CD4-positive, alpha-beta T cell treated with Interleukin-15 for 4 hours (primary cell): ENCODE measurements at regions not wholly inside any gene's neighbourhood (a gene's known extent, or its start where the extent isn't known, plus 50 kb on each side); places are given as distances from the start of the nearest gene placed in this dataset.
"Not testable (repeated sequence)": the region's sequence is repeated elsewhere in the genome, so short reads cannot be mapped to it uniquely, and the experiment has no call there.

Experiments
- DNase-seq: peaks from one replicate; pipeline ENCODE4 v3.0.0-alpha.2; 2020; ENCODE audit warnings: low spot score

DNA sequence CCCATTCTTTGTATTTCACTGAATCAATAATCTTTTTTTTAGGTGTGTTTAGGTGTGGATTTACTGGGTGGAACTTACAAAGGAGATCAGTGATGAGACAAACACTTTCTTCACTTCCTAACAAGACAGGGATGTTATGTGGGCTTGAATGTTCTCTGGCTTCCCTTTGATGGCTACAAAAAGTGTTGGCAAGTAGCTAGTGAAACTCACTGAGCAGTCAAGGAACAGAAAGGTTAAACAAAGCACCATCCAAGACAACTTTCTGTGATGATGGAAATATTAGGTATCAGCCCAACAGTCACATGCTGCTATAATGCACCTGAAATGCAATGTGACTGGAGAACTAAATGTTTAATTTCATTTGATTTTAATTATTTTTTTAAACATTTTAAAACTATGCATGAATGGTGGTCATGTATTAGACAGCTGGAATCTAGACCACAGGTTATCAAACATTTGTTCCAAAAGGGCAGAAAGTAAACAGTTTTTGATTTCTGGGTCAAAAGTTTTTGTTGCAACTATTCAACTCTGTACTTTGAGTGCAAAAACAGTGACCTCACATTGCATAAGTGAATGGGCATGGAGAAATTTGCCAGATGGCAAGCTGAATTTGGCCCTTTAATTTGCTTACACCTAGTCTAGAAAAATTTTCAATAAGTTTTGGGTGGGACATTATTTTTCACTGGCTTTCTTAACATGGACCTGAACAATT, 1272.7 kb upstream of the TMEFF2 start:
- no peak for DNase-seq

DNA sequence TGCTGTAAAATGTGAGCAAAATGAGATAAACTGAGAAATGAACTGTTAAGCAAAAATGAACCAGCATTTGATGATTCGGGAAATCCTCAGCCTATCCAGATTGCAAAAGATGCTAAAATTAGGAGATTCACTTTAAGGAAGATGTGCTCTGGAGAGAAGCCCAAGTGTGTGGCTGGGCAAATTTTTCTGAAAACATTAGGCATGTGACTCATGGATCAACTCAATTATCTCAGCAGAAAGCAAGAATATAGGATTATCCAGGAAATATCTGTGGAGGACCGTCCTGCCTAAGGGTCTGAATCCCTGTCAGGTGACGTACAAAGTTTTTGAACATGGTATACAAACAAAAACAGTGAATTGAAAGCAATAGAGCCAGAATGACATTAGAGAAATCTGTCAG, 1268.3 kb upstream of the TMEFF2 start:
- DNase-seq, result no peak

DNA sequence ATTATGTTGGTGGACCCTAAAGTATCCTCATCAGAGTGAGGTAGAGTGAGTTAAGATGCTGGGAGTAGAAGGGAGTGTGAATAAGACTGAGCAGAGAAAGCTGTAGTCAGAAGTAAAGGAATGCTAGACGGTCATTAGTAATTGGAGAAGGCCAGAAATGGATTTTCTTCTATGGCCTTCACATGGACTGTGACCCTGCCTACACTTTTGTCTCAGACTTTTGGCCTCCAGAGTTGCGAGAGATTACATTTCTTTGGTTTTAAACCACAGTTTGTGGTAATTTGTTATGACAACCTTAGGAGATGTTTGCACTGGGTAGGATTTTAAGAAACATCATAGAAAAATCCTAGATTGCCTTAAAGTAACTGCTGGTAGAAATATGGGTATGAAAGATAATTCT, 1267.7 kb upstream of the TMEFF2 start:
- DNase-seq, result no peak

DNA sequence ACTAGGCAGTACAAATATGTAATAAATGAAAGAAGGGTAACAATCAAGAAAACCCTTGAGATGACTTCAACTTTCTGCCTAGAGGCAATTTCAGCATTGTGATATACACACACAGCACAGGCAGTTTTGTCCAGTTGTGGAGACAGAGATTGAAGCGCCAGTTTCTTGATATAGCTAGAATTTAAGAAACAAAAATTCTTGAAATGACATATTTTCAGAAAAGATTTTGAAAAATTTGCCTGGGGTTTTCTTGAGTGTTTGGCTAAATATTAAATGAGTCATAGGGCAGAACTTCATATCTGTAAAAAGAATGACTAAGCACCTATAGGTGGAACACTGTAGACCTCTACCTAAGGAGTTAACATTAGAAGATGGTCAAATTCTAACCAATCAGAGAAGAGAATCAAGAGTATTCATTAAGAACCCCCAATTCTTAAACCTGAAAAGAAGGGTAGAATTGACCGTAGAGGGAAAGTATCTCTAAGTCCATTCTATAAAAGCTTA, 1266.8 kb upstream of the TMEFF2 start:
- no peak for DNase-seq

DNA sequence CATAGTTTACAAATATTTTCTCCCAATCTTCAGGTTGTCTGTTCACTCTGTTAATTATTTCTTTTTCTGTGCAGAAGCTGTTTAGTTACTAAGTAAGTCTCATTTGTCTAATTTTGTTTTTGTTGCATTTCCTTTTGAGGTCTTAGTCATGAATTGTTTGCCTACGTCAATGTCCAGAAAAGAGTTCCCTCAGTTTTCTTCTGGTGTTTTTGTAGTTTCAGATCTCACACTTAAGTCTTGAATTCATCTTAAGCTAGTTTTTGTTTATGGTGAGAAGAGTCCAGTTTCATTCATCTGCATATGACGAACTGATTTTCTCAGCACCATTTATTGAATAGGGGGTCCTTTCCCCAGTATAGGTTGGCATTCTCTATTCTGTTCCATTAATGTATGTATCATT, 1252.2 kb upstream of the TMEFF2 start:
- DNase-seq, result no peak

DNA sequence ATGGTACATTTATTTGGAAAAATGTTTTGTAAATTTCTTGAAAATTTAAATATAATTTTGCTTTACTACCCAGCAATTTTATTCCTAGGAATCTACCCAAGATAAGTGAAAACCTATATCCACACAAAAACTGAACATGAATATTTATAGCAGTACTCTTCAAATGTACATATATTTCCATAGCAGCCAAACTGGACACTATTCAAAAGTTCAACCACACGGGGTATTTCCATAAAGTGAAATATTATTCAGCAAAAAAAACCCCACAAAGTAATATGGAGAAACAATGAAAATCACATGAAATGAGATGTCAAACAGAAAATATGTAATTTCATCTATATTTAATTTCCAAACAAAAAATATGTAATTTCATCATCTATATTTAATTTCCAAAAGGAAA, 1247.6 kb upstream of the TMEFF2 start:
- DNase-seq, result no peak

DNA sequence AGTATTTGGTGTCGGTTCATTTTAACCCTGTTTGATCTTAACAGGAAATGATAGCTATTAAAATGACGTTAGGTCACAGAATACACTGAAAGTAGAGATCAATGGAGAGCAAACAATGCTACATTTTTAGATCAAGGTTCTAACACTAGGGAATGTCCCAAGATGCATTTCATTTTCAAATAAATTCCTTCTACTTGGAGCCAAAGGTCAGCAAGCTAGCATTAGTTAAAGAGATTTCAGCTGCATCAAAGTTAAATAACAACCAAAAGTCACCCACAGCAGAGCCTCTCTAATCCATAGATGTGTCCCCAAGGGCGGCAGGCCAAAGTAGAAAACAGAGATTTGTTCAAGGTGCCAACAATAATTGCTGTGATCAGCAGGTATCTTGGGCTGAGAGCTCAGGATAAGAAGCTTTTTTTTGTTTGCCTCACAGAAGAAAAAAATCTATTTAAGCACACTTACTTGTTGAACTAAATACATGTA, 1233.6 kb upstream of the TMEFF2 start:
- no peak for DNase-seq

DNA sequence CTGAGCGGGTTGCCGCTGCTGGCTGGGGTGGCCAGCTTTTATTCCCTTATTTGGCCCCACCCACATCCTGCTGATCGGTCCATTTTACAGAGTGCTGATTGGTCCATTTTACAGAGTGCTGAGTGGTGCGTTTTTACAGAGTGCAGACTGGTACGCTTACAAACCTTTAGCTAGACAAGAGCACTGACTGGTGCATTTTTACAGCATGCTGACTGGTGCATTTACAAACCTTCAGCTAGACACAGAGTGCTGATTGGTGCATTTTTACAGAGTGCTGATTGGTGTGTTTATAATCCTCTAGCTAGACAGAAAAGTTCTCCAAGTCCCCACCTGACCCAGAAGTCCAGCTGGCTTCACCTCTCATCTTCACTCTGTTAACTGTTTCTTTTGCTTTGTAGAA, 1217.6 kb upstream of the TMEFF2 start:
- not testable (repeated sequence) for DNase-seq

DNA sequence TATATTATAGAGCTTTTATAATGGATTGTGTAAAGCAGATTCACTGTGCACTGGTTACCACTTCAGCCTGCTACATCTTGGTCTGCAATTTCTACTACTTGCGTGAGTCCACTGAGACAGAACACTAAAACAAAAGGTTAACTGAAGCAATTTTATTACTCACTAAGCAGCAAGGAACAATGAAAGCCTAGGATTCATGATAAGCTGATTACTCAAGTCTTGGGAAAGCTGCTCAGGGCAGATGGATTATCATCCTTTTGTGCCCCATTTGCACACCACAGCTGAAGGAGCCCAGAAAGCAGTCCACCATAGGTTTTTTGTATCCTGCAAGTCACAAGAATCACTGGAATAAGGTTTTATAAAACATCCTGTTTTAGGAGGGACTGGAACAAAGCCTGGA, 1215.2 kb upstream of the TMEFF2 start:
- DNase-seq, result no peak

DNA sequence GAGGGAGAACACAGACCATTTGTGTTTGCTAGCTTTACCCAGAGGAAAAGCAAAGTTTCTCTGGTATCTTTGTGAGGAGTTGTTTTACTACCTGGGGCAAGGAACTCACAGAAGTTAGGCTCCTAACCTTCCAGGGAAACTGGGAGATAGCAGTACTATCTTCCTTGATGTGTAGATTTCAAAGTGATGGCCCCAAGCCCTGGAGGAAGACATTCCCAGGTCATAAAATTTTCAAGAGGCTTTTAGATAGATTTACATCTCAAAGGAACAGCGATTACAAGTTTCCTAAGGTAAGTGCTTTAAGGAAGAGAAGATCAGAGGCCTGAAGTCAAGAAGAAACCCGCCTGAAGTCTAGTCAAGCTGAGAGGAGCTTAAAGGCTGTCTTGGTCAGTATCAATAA, 1187.8 kb upstream of the TMEFF2 start:
- DNase-seq, result no peak

DNA sequence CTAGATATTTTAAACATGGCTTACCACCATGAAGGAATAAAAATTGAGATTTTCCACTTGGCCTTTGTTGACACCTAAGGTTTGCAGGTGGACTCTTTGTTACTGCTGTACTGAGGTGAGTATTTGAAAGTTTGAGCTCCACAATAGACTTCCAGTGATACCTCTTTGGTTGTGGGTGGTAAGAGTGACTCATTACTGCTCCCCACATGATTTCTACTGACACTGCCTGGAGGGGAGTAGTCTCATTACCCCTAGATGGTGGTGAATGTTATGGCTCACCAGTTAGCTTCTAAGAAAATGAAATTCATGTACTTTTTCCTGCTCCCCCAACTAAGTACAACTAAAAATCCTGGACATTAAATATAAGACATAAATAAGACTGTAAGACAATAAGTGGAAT, 1183.1 kb upstream of the TMEFF2 start:
- DNase-seq, result no peak

DNA sequence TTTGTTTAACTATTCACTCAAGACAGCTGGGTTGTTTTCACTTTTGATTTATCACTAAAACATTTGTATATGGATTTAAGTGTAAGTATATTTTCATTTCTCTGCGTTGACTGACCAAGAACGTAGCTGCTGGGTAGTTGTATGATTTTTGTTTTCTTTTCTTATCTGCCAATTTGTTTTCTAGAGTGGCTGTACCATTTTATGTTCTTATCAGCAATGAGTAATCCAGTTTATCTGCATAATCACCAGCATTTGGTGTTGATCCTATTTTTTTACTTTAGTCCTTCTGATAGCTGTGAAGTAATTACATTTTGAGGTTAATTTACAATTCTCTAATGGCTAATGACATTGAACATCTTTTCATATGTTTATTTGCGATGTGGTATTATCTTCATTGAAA, 1178.4 kb upstream of the TMEFF2 start:
- DNase-seq, result no peak

DNA sequence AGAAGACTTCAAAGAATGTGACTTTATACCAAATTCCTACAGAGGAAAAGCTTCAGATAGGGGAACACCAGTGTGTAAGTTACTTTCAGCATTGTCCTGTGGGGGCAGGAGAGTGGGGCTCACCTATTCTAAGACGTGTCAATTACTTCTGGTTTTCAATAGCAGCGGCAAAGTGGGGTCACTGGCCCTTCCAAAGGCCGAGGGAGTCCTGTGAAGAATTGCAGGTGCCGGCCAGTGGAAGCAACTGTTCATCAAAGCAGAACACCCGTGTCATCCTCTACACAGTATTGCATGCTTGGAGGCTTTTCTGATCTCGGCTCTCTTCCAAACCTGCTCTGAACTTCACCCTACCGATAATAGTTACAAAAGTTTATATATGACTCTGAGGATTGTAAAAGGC, 1176.5 kb upstream of the TMEFF2 start:
- no peak for DNase-seq

DNA sequence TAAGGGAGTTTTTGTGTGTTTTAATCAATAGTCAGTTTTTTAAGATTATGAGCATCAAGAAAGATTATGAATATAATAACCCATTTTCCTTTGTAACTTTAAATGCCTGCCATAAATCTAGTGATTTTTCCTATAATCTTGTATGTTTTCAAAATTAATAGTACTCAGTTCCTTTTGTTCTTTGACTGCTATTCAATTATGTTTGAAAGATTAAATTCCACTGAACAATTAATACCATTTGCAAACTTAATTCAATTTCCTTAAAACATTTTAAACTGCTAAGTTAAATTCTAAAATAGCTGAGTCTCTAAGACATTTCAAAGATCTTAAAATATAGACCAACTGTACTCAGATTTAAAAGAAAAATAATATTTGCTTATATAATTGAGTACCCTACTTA, 1173.9 kb upstream of the TMEFF2 start:
- DNase-seq, result no peak

DNA sequence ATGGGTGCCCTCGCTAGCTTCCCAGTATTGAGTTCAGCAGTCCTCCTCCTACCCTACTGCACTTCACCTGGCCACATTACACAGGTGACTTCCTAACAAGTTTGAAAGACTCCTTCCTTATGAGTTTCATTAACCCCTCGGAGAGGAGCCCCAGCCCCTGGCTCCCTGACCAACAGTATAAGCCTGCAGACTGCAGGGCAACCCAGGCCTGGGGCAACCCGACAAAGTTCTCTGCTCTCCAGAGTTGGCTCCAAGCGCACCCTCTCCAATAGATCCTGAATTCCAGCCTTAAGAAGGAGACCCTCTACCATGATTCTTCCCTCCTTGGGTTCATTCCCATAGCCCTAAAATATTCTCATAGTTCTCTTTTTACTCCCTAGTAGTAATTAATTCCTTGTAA, 1162.8 kb upstream of the TMEFF2 start:
- no peak for DNase-seq

DNA sequence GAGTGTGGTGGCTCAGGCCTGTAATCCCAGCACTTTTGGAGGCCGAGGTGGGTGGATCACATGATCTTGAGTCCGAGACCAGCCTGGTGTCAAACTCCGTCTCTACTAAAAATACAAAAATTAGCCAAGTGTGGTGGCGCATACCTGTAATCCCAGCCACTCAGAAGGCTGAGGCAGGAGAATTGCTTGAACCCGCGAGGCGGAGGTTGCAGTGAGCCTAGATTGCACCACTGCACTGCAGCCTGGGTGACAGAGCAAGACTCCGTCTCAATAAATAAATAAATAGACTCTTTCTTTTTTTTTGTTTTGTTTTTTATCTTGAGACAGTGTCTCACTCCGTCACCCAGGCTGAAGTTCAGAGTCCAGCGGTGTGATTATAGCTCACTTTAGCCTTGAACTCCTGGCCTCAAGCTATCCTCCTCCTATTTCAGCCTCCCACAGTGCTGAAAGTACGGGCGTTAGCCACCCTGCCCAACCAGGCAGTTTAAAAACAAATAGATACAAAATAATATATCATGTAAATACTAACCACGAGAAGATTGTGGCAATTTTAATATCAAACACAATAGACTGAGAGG, 1158.0 kb upstream of the TMEFF2 start:
- not testable (repeated sequence) for DNase-seq

DNA sequence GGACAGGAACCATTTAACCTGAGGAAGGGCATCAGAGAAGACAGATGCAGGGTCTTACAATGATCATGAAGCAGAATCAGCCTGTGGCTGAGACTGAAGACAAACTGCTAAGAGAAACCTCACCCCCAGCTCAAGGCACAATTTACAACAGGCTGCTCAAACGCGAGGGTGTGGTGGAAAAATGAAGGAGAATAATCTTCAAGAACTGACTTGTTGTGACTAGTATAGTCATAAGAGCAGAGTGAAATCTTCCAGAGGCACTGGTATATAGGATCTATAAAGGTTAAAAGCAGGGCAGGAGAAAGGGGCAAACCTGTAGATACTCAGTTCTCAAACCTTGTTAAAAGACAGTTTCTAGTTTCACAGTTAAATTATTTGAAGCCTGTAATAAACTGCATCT, 1155.8 kb upstream of the TMEFF2 start:
- DNase-seq, result no peak

DNA sequence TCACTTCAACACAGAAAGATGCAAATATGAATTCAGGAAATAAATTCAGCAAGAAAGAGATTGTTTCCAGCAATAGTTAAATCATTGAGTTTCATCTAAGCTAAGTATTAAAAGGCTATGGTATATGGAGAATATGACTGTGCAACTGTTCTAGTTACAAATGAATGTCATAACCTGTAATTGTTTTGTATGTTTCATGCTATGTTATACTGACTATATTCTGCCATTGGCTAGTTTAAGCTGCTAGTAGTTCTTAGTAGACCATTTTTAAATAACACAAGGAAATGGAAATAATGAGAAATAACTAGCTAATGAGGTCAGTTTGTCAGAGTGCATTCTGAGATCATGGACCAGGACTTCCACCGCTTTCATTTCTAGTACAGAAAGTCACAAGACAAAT, 1154.9 kb upstream of the TMEFF2 start:
- DNase-seq, result no peak

DNA sequence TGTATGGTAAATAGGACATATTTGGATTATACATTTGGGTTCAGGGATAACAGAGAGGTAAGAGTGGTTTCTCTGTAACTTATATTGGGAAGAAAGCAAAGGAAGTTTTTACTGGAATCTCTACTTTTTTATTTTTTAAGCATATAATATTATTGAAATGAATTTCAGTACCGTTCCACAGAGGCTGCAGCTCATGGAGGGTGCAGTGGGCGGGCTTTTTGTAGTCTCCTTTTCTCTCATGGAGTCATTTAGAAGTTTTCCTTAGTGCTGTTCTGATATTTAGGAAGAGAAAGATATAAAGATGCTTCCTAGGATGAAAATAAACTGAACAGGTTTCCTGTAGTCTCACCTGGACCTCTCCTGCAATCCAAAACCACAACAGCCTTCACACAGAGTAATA, 1153.3 kb upstream of the TMEFF2 start:
- no peak for DNase-seq

DNA sequence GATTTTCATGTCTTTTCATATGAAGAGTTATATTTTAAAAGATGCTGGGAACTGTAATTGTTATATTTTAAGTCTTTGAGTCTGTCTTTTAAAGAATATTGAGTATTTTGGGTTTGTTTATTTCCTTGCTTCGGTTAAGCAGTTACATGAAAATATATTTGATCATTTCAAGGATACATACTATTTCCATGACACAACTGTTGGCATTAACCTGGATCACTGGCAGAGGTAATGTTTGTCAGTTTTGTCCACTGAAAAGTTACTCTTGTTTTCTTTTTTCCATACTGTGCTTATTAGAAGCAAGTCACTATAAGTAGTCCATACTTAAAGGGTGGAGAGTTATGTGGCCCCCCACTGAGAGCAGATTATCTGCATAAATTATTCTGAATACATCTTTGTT, 1142.0 kb upstream of the TMEFF2 start:
- no peak for DNase-seq

DNA sequence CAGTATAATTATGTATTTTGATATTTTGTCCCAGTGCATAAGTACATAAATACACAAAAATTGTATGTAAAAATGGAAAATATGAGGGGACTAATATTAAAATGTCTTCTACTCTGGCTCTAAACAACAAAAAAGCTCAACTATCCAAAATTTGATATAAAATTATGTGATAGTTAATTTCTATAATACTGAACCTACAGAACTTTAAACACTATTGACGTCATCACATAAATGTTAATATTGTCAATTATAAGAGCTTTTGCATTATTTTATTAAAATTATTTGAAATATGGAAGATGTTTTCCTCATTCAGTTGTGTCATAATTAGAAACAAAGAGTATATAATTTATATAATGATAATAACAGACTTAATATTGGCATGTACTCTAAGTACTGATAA, 1139.7 kb upstream of the TMEFF2 start:
- no peak for DNase-seq

DNA sequence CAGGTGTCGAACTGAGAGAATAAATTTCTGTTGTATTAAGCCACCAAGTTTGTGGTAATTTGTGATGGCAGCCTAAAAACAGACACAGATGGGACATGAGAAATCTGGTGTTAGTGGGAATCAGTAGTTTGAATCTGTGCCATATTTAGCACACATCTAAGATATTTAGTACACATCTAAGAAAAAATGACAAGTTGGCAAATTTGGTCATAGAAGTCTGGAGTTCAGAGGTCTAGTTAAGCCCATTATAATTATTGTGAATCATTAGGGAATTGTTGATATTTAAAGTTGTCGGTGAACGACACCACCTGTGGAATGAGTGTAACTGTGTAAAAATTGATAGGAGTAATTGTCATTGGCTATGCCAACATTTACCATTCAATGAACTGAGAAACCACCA, 1138.8 kb upstream of the TMEFF2 start:
- DNase-seq, result no peak

DNA sequence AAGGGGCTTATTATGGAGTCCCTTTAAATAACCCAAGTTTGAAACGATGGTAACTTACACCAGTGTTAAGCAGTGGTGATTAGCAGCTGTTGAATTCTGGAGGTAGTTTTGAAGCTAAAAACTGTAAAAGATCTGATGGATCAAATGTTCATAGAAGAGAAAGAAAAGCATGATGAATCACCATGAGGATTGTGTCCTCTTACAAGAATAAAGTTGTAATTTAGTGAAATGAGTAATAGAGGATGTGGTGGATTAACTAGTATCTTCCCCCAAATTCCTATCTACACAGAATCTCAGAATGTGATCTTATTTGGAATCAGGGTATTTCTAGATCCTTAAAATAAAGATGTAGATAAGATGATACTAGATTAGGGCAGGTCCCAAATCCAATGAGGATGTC, 1138.2 kb upstream of the TMEFF2 start:
- no peak for DNase-seq

DNA sequence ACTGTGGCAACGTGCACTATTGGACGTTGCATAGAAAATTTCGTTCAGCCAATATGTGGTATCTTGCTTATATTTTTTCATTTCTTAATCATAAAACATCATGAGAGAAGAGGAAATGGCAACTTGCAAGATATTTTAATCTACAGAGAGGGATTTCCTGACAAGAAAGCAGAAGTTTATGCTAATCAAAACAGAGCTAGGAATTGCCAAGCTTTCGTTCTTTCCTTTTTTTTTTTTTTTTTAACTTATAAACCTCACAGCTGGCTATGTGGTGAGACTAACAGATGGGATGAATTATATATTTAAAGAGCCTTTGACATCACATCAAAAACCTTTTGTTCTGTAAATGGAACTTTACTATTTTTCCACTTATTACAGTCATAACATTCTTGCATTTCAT, 1136.9 kb upstream of the TMEFF2 start:
- DNase-seq, result no peak
